CD4-positive, alpha-beta memory T cell (primary cell): ENCODE measurements at regions not wholly inside any gene's neighbourhood (a gene's known extent, or its start where the extent isn't known, plus 50 kb on each side); places are given as distances from the start of the nearest gene placed in this dataset.
"Not testable (repeated sequence)": the region's sequence is repeated elsewhere in the genome, so short reads cannot be mapped to it uniquely, and the experiment has no call there.

ENCODE experiments used
- CTCF ChIA-PET: fragments of 350-600 bp; sonication (Branson Sonifier 250); formaldehyde crosslinking; loops from one replicate; lab custom pipeline; 2021; ENCODE audit warnings: inconsistent platforms; ENCODE audit not compliant: partially characterized antibody; lab: Charles Lee
- POLR2A ChIA-PET: fragments of 350-600 bp; sonication (Branson Sonifier 250); formaldehyde crosslinking; loops from one replicate; lab custom pipeline; 2021; ENCODE audit not compliant: partially characterized antibody; lab: Charles Lee
- DNase-seq, 5 donors: peaks; one replicate each; pipeline versions ENCODE4 v3.0.0 to v3.0.0-alpha.2; 2020 to 2022; ENCODE audit warnings: mixed read lengths in 1 of 5
- H3K27ac ChIP-seq: one replicate; pipeline ENCODE4 v1.7.0; 2013; ENCODE audit warnings: low read depth, low read length
- H3K27me3 ChIP-seq: 2 replicates; pipeline ENCODE4 v1.7.0; 2013; ENCODE audit warnings: mild to moderate bottlenecking, low read length, moderate library complexity; ENCODE audit not compliant: insufficient read depth
- H3K36me3 ChIP-seq: 2 replicates; pipeline ENCODE4 v1.7.0; 2013; ENCODE audit warnings: mild to moderate bottlenecking, low read length, moderate library complexity; ENCODE audit not compliant: insufficient read depth
- H3K4me1 ChIP-seq: 2 replicates; pipeline ENCODE4 v1.7.0; 2013; ENCODE audit warnings: mild to moderate bottlenecking, low read length, moderate library complexity; ENCODE audit not compliant: insufficient read depth
- H3K4me3 ChIP-seq, 2 donors: one replicate each; pipeline ENCODE4 v1.7.0; 2013; ENCODE audit warnings: low read length in 2 of 2, mild to moderate bottlenecking in 1 of 2
- H3K9me3 ChIP-seq, 2 donors: one replicate each; pipeline ENCODE4 v1.7.0; 2013; ENCODE audit warnings: low read length in 2 of 2, control low read depth in 1 of 2; ENCODE audit not compliant: control insufficient read depth in 1 of 2
- H3K27ac Mint-ChIP-seq, 7 donors: one replicate each; pipeline ENCODE4 v1.8.0; 2020 to 2021; ENCODE audit warnings: mixed read lengths in 7 of 7, mild to moderate bottlenecking in 6 of 7, inconsistent platforms in 3 of 7, moderate library complexity in 3 of 7
- H3K27me3 Mint-ChIP-seq, 2 donors: one replicate each; pipeline ENCODE4 v1.8.0; 2020 to 2021; ENCODE audit warnings: mixed read lengths in 2 of 2
- H3K36me3 Mint-ChIP-seq, 2 donors: one replicate each; pipeline ENCODE4 v1.8.0; 2020 to 2021; ENCODE audit warnings: mixed read lengths in 2 of 2, inconsistent platforms in 1 of 2, mild to moderate bottlenecking in 1 of 2
- H3K4me1 Mint-ChIP-seq, 4 donors: one replicate each; pipeline ENCODE4 v1.8.0; 2020 to 2021; ENCODE audit warnings: mixed read lengths in 4 of 4, mild to moderate bottlenecking in 1 of 4
- H3K4me3 Mint-ChIP-seq, 8 donors: one replicate each; pipeline ENCODE4 v1.8.0; 2020 to 2021; ENCODE audit warnings: mixed read lengths in 8 of 8, mild to moderate bottlenecking in 7 of 8, moderate library complexity in 6 of 8, inconsistent platforms in 3 of 8
- H3K9me3 Mint-ChIP-seq, 8 donors: one replicate each; pipeline ENCODE4 v1.8.0; 2020 to 2021; ENCODE audit warnings: mixed read lengths in 8 of 8, mild to moderate bottlenecking in 5 of 8, inconsistent platforms in 3 of 8, moderate library complexity in 1 of 8
- intact Hi-C: fragments of 100-400 bp; cut with micrococcal nuclease; formaldehyde crosslinking; loops from one replicate; pipeline ENCODE4 v1.15.1; 2023

- Mint-ChIP-seq H3K4me1 (peaks cover 15 to 24% (median 15%) of the 10 kb centered on the region in 4 donors), H3K36me3 (peaks cover 5 to 19% of the 10 kb centered on the region in 2 donors), H3K27ac (no peak overlapping the region), H3K4me3 (no peak overlapping the region), H3K9me3 (peaks cover 0 to 4% (median 0%) of the 10 kb centered on the region in 8 donors), H3K27me3 (no peaks in the 10 kb centered on the region)
- Histone ChIP-seq H3K9me3 (no peaks in the 10 kb centered on the region), H3K27ac (no peak overlapping the region), H3K4me3 (no peak overlapping the region), H3K36me3 (no peaks in the 10 kb centered on the region), H3K4me1 (no peaks in the 10 kb centered on the region), H3K27me3 (no peaks in the 10 kb centered on the region)
- ChIA-PET POLR2A (no interaction called here), CTCF (no interaction called here)
- no peak for DNase-seq
- intact Hi-C loops = no loop called here
Measured at GRCh38 chr6:144633886-144634285, 348.8 kb downstream of the UTRN start.

GRCh38 chr6:144634371-144634770 is 349.2 kb downstream of the UTRN start:
- CTCF ChIA-PET = no interaction called here
- intact Hi-C loops = no loop called here
- Histone ChIP-seq H3K36me3 (no peaks in the 10 kb centered on the region), H3K4me1 (no peaks in the 10 kb centered on the region), H3K4me3 (no peak overlapping the region), H3K9me3 (no peaks in the 10 kb centered on the region), H3K27ac (no peak overlapping the region), H3K27me3 (no peaks in the 10 kb centered on the region)
- no peak overlapping the region for H3K4me3 Mint-ChIP-seq
- POLR2A ChIA-PET = no interaction called here
- no peak overlapping the region for H3K27ac Mint-ChIP-seq
- no peaks in the 10 kb centered on the region for H3K27me3 Mint-ChIP-seq
- H3K36me3 Mint-ChIP-seq = peaks cover 5 to 21% of the 10 kb centered on the region in 2 donors
- no peak for DNase-seq
- H3K9me3 Mint-ChIP-seq = peaks cover 0 to 4% (median 0%) of the 10 kb centered on the region in 8 donors
- H3K4me1 Mint-ChIP-seq = peaks cover 14 to 23% (median 18%) of the 10 kb centered on the region in 4 donors

DNA sequence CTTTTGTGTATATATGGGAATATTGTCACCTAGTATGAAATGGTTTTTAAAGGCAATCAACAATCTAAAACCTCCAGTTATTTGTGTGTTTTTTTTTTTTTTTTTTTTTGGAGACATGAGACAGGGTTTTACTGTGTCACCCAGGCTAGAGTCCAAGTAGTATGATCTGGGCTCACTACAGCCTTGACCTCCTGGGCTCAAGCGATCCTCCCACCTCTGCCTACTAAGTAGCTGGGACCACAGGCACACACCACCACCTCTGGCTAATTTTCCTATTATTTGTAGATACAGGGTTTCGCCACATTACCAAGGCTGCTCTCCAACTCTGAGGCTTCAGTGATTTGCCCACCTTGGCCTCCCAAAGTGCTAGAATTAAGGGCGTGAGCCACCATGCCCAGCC is 349.9 kb downstream of the UTRN start:
- no peaks in the 10 kb centered on the region for H3K27me3 Mint-ChIP-seq
- no peak overlapping the region for H3K27ac Mint-ChIP-seq
- intact Hi-C loops = no loop called here
- H3K36me3 Mint-ChIP-seq = peaks cover 4 to 17% of the 10 kb centered on the region in 2 donors
- H3K27me3 ChIP-seq = no peaks in the 10 kb centered on the region
- H3K4me3 ChIP-seq = no peak overlapping the region
- no peak for DNase-seq
- CTCF ChIA-PET = no interaction called here
- H3K4me3 Mint-ChIP-seq = no peak overlapping the region
- H3K27ac ChIP-seq = no peak overlapping the region
- peaks cover 0 to 4% (median 0%) of the 10 kb centered on the region in 8 donors for H3K9me3 Mint-ChIP-seq
- peaks cover 17 to 25% (median 20%) of the 10 kb centered on the region in 4 donors for H3K4me1 Mint-ChIP-seq
- H3K36me3 ChIP-seq = no peaks in the 10 kb centered on the region
- POLR2A ChIA-PET = no interaction called here
- H3K4me1 ChIP-seq = no peaks in the 10 kb centered on the region
- H3K9me3 ChIP-seq = no peaks in the 10 kb centered on the region

- Mint-ChIP-seq H3K36me3 (peaks cover 4 to 13% of the 10 kb centered on the region in 2 donors), H3K4me1 (peaks cover 13 to 20% (median 14%) of the 10 kb centered on the region in 4 donors)
- H3K27me3 ChIP-seq, DNase-seq, H3K27me3 Mint-ChIP-seq, H3K36me3 ChIP-seq, H3K4me1 ChIP-seq, H3K27ac Mint-ChIP-seq, POLR2A ChIA-PET, H3K4me3 ChIP-seq, H3K9me3 ChIP-seq, H3K27ac ChIP-seq, H3K9me3 Mint-ChIP-seq, intact Hi-C loops, H3K4me3 Mint-ChIP-seq: not testable (repeated sequence)
- CTCF ChIA-PET = interaction anchor here (0.6 kb wide), 1 partner anchor 81 kb away, joined by 3 read pairs; no protein-coding TSS in a partner anchor
Measured at GRCh38 chr6:144636025-144636424, 350.9 kb downstream of the UTRN start.

DNA sequence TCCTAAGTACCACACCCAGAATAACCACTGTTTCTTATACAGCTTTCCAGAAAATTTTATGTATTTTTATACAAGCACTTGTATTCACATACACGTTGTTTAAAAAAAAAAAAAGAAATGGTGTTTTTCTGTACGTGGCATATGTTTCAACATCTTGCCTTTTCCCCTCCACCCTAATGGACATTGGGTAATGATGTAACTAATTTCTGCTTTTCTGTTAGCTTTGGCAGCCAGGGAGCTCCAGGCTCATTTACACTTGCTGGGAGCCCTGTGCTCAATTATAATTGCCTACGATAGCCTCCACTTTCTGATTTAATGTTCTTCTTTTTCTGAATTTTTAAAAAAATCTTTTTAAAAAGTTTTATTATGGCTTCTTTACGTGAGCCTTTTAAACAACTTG is 352.4 kb downstream of the UTRN start:
- H3K9me3 ChIP-seq = no peaks in the 10 kb centered on the region
- Mint-ChIP-seq H3K4me1 (peaks cover 9 to 23% (median 21%) of the 10 kb centered on the region in 4 donors), H3K36me3 (peaks cover 6 to 8% of the 10 kb centered on the region in 2 donors), H3K9me3 (peaks cover 0 to 2% (median 0%) of the 10 kb centered on the region in 8 donors), H3K27ac (no peak overlapping the region), H3K4me3 (no peak overlapping the region), H3K27me3 (no peaks in the 10 kb centered on the region)
- H3K4me1 ChIP-seq = no peaks in the 10 kb centered on the region
- CTCF ChIA-PET = interaction anchor here (0.9 to 1.1 kb wide), 2 partner anchors 17 to 54 kb away, joined by 3 read pairs; no protein-coding TSS in a partner anchor
- H3K27me3 ChIP-seq = no peaks in the 10 kb centered on the region
- H3K27ac ChIP-seq = no peak overlapping the region
- no peak overlapping the region for H3K4me3 ChIP-seq
- H3K36me3 ChIP-seq = no peaks in the 10 kb centered on the region
- POLR2A ChIA-PET = no interaction called here
- no peak for DNase-seq
- intact Hi-C loops = no loop called here

DNA sequence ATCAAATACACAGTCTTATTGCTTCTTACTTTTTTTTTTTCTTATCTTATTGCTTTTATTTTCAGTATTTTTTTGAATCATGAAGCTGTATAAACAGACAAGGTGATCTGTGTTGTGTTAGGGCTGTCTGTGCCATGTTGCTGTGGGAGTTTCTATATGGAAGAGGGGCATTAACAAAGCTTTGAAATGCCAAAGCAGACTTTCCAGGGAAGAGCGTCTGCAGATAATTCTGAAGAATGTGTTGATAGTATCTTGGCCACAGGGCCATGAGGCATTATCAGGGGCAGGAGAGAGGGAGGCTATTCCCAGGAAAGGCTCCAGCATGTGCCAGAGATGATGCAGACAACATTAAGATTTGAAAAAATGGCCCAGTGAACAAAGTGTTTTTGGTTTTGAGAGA is 354.5 kb downstream of the UTRN start:
- H3K27me3 ChIP-seq = no peaks in the 10 kb centered on the region
- ChIA-PET CTCF (no interaction called here), POLR2A (no interaction called here)
- no peak overlapping the region for H3K27ac ChIP-seq
- peak overlapping the region in 1 of 8 donors; percentile 16 for H3K4me3 Mint-ChIP-seq
- H3K27me3 Mint-ChIP-seq = no peaks in the 10 kb centered on the region
- peaks cover 5 to 11% of the 10 kb centered on the region in 2 donors for H3K36me3 Mint-ChIP-seq
- H3K4me1 ChIP-seq = no peaks in the 10 kb centered on the region
- intact Hi-C loops = no loop called here
- H3K9me3 Mint-ChIP-seq = peaks cover 0 to 2% (median 0%) of the 10 kb centered on the region in 8 donors
- no peaks in the 10 kb centered on the region for H3K9me3 ChIP-seq
- no peaks in the 10 kb centered on the region for H3K36me3 ChIP-seq
- H3K27ac Mint-ChIP-seq = peak overlapping the region in 2 of 7 donors; percentile 13 to 16
- no peak for DNase-seq
- H3K4me3 ChIP-seq = no peak overlapping the region
- H3K4me1 Mint-ChIP-seq = peaks cover 11 to 25% (median 21%) of the 10 kb centered on the region in 4 donors

DNA sequence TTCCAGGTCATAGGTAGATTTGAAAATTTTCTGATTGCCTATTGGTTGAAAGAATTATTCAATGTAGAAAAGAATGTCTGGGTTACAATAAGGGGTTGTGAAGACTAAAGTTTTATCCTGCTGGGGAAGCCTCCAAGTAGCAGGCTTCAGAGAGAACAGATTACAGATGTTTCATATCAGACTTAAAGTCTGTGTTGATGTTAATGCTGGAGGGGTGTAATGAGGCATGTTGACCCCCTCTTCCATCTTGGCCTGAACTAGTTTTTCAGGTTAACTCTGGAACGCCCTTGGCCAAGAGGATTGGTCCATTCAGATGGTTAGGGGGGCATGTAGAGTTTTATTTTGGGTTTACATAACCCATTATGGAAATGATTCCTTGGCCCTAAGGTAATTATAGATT is 356.2 kb downstream of the UTRN start:
- Mint-ChIP-seq H3K27ac (no peak overlapping the region), H3K4me3 (no peak overlapping the region), H3K27me3 (no peaks in the 10 kb centered on the region), H3K4me1 (peaks cover 16 to 27% (median 23%) of the 10 kb centered on the region in 4 donors), H3K9me3 (no peaks in the 10 kb centered on the region), H3K36me3 (peaks cover 8 to 16% of the 10 kb centered on the region in 2 donors)
- Histone ChIP-seq H3K36me3 (no peaks in the 10 kb centered on the region), H3K9me3 (no peaks in the 10 kb centered on the region), H3K27me3 (no peaks in the 10 kb centered on the region), H3K4me1 (no peaks in the 10 kb centered on the region), H3K4me3 (no peak overlapping the region), H3K27ac (no peak overlapping the region)
- intact Hi-C loops = no loop called here
- ChIA-PET CTCF (no interaction called here), POLR2A (no interaction called here)
- no peak for DNase-seq
